ENCODE measurements at regions not wholly inside any gene's neighbourhood (a gene's known extent, or its start where the extent isn't known, plus 50 kb on each side); places are given as distances from the start of the nearest gene placed in this dataset.
A peak's percentile ranks its signal among the peaks of the same experiment; 100 is the strongest.

GRCh38 chr6:55941702-55942101 lies 66.3 kb upstream of the BMP5 start:
- Histone ChIP-seq H3K4me2 (ENCODE audit: low read length) (no peak overlapping the region), H3K4me1 (ENCODE audit: insufficient read depth, low read length) (no peaks in the 10 kb centered on the region), H3K27ac (ENCODE audit: low read length) (no peak overlapping the region), H3K79me2 (ENCODE audit: low read length) (no peaks in the 10 kb centered on the region), H3K4me3 (ENCODE audit: low read length) (no peak overlapping the region), H2AFZ (ENCODE audit: low read length) (no peak overlapping the region), H3K36me3 (ENCODE audit: low read depth, low read length) (no peaks in the 10 kb centered on the region), H3K27me3 (ENCODE audit: low read length) (no peaks in the 10 kb centered on the region), H3F3A (ENCODE audit: low read length, unreplicated experiment) (no peaks in the 10 kb centered on the region), H4K20me1 (ENCODE audit: low read length) (no peaks in the 10 kb centered on the region), H3K9me2 (replicated peaks; ENCODE audit: low read length) (no peaks in the 10 kb centered on the region), H3K9me3 (ENCODE audit: low read length) (no peaks in the 10 kb centered on the region), H3K9ac (ENCODE audit: low read length) (no peak overlapping the region)
- no TSS peak for BruUV-seq (replicated peaks)
- ChIA-PET CTCF (interaction anchor here (0.7 to 1.0 kb wide), 4 partner anchors 337 to 665 kb away, joined by 4 to 13 read pairs (median 7); no protein-coding TSS in a partner anchor), POLR2A (ENCODE audit: unreplicated experiment) (interaction anchor here (0.8 kb wide), 1 partner anchor 429 kb away, joined by 3 read pairs; no protein-coding TSS in a partner anchor)
- ATAC-seq (no peak), DNase-seq (peak; percentile 43)
- intact Hi-C loops (cut with micrococcal nuclease) = loop anchor here (5.0 kb wide), 1 partner anchor 324 kb away; no protein-coding TSS in a partner anchor
- TF ChIP-seq CTCF (conservative IDR thresholded peaks at IDR 0.05; ENCODE audit: low read depth, low read length) (peak; percentile 59), EZH2 (IDR thresholded peaks at IDR 0.05; ENCODE audit: low read length, unreplicated experiment) (no peak), EZH2phosphoT487 (IDR thresholded peaks at IDR 0.05; ENCODE audit: borderline replicate concordance, low read length) (no peak)

GRCh38 chr6:55937951-55938690 lies 62.7 kb upstream of the BMP5 start:
- no peak overlapping the region for H3K27ac ChIP-seq (ENCODE audit: low read length)
- H3K4me3 ChIP-seq (ENCODE audit: low read length) = no peak overlapping the region
- no peaks in the 10 kb centered on the region for H4K20me1 ChIP-seq (ENCODE audit: low read length)
- no TSS peak for BruUV-seq (replicated peaks)
- no peaks in the 10 kb centered on the region for H3K9me2 ChIP-seq (replicated peaks; ENCODE audit: low read length)
- H3K9me3 ChIP-seq (ENCODE audit: low read length) = no peaks in the 10 kb centered on the region
- TF ChIP-seq EZH2 (IDR thresholded peaks at IDR 0.05; ENCODE audit: low read length, unreplicated experiment) (no peak), CTCF (conservative IDR thresholded peaks at IDR 0.05; ENCODE audit: low read depth, low read length) (no peak), EZH2phosphoT487 (IDR thresholded peaks at IDR 0.05; ENCODE audit: borderline replicate concordance, low read length) (no peak)
- no peaks in the 10 kb centered on the region for H3K36me3 ChIP-seq (ENCODE audit: low read depth, low read length)
- intact Hi-C loops (cut with micrococcal nuclease) = no loop called here
- H3K79me2 ChIP-seq (ENCODE audit: low read length) = no peaks in the 10 kb centered on the region
- no peaks in the 10 kb centered on the region for H3K27me3 ChIP-seq (ENCODE audit: low read length)
- H3K9ac ChIP-seq (ENCODE audit: low read length) = no peak overlapping the region
- POLR2A ChIA-PET (ENCODE audit: unreplicated experiment) = interaction anchor here (0.6 kb wide), 1 partner anchor 514 kb away, joined by 3 read pairs; no protein-coding TSS in a partner anchor
- H3K4me1 ChIP-seq (ENCODE audit: insufficient read depth, low read length) = no peaks in the 10 kb centered on the region
- ATAC-seq (no peak), DNase-seq (no peak)
- H3K4me2 ChIP-seq (ENCODE audit: low read length) = no peak overlapping the region
- H3F3A ChIP-seq (ENCODE audit: low read length, unreplicated experiment) = no peaks in the 10 kb centered on the region
- H2AFZ ChIP-seq (ENCODE audit: low read length) = no peak overlapping the region
- CTCF ChIA-PET = no interaction called here
